ENCODE measurements at regions not wholly inside any gene's neighbourhood (a gene's known extent, or its start where the extent isn't known, plus 50 kb on each side); places are given as distances from the start of the nearest gene placed in this dataset.
"Not testable (repeated sequence)": the region's sequence is repeated elsewhere in the genome, so short reads cannot be mapped to it uniquely, and the experiment has no call there.

- not testable (repeated sequence) for H3K4me3 ChIP-seq (ENCODE audit: low read depth in 1 of 3, low read length in 3 of 3); FAIRE-seq; H3K27ac ChIP-seq (ENCODE audit: low read depth in 1 of 3, low read length in 2 of 3); H3K9me3 ChIP-seq (ENCODE audit: control insufficient read depth in 2 of 2, insufficient read depth in 1 of 2, low read depth in 1 of 2, low read length in 1 of 2); H3K27me3 ChIP-seq (ENCODE audit: control insufficient read depth in 3 of 3, insufficient read depth in 3 of 3, low read length in 3 of 3); H3K4me1 ChIP-seq (ENCODE audit: control insufficient read depth in 3 of 3, insufficient read depth in 2 of 3, low read depth in 1 of 3, low read length in 2 of 3); H3K36me3 ChIP-seq (ENCODE audit: control insufficient read depth in 3 of 3, insufficient read depth in 2 of 3, low read depth in 1 of 3, low read length in 3 of 3); DNase-seq
- 72 to 76% (median 73%) methylated on average over 6 to 15 of the region's 15 CpGs for WGBS, 3 donors
Measured at GRCh38 chr16:86233506-86233905, 276.8 kb upstream of the FOXF1 start.

- Histone ChIP-seq H3K9me3 (ENCODE audit: control insufficient read depth in 2 of 2, insufficient read depth in 1 of 2, low read depth in 1 of 2, low read length in 1 of 2) (no peaks in the 10 kb centered on the region), H3K27me3 (ENCODE audit: control insufficient read depth in 3 of 3, insufficient read depth in 3 of 3, low read length in 3 of 3) (peaks cover 0 to 3% (median 0%) of the 10 kb centered on the region in 3 donors), H3K27ac (ENCODE audit: low read depth in 1 of 3, low read length in 2 of 3) (peak overlapping the region in 2 of 3 donors; percentile 28 to 78), H3K4me3 (ENCODE audit: low read depth in 1 of 3, low read length in 3 of 3) (no peak overlapping the region), H3K36me3 (ENCODE audit: control insufficient read depth in 3 of 3, insufficient read depth in 2 of 3, low read depth in 1 of 3, low read length in 3 of 3) (no peaks in the 10 kb centered on the region), H3K4me1 (ENCODE audit: control insufficient read depth in 3 of 3, insufficient read depth in 2 of 3, low read depth in 1 of 3, low read length in 2 of 3) (no peaks in the 10 kb centered on the region)
- FAIRE-seq (no peak), DNase-seq (no peak)
- WGBS, 3 donors: 31 to 45% (median 43%) methylated on average over 9 of the region's 9 CpGs
Measured at GRCh38 chr16:86239381-86239780, 270.9 kb upstream of the FOXF1 start.

GRCh38 chr16:86240716-86241363 is 269.5 kb upstream of the FOXF1 start:
- peak overlapping the region in 2 of 3 donors; percentile 26 to 68 for H3K27ac ChIP-seq (ENCODE audit: low read depth in 1 of 3, low read length in 2 of 3)
- 48 to 50% (median 49%) methylated on average over 9 of the region's 9 CpGs for WGBS, 3 donors
- no peaks in the 10 kb centered on the region for H3K4me1 ChIP-seq (ENCODE audit: control insufficient read depth in 3 of 3, insufficient read depth in 2 of 3, low read depth in 1 of 3, low read length in 2 of 3)
- H3K9me3 ChIP-seq (ENCODE audit: control insufficient read depth in 2 of 2, insufficient read depth in 1 of 2, low read depth in 1 of 2, low read length in 1 of 2): no peaks in the 10 kb centered on the region
- no peak for FAIRE-seq
- no peak for DNase-seq
- H3K4me3 ChIP-seq (ENCODE audit: low read depth in 1 of 3, low read length in 3 of 3): no peak overlapping the region
- no peaks in the 10 kb centered on the region for H3K36me3 ChIP-seq (ENCODE audit: control insufficient read depth in 3 of 3, insufficient read depth in 2 of 3, low read depth in 1 of 3, low read length in 3 of 3)
- H3K27me3 ChIP-seq (ENCODE audit: control insufficient read depth in 3 of 3, insufficient read depth in 3 of 3, low read length in 3 of 3): peaks cover 0 to 3% (median 0%) of the 10 kb centered on the region in 3 donors

GRCh38 chr16:86241681-86242080 is 268.6 kb upstream of the FOXF1 start:
- Histone ChIP-seq H3K36me3 (ENCODE audit: control insufficient read depth in 3 of 3, insufficient read depth in 2 of 3, low read depth in 1 of 3, low read length in 3 of 3) (no peaks in the 10 kb centered on the region), H3K4me1 (ENCODE audit: control insufficient read depth in 3 of 3, insufficient read depth in 2 of 3, low read depth in 1 of 3, low read length in 2 of 3) (no peaks in the 10 kb centered on the region), H3K27ac (ENCODE audit: low read depth in 1 of 3, low read length in 2 of 3) (no peak overlapping the region), H3K27me3 (ENCODE audit: control insufficient read depth in 3 of 3, insufficient read depth in 3 of 3, low read length in 3 of 3) (peaks cover 0 to 3% (median 0%) of the 10 kb centered on the region in 3 donors), H3K4me3 (ENCODE audit: low read depth in 1 of 3, low read length in 3 of 3) (no peak overlapping the region), H3K9me3 (ENCODE audit: control insufficient read depth in 2 of 2, insufficient read depth in 1 of 2, low read depth in 1 of 2, low read length in 1 of 2) (no peaks in the 10 kb centered on the region)
- DNase-seq: no peak
- no peak for FAIRE-seq
- WGBS, 3 donors: 36 to 55% (median 54%) methylated on average over 7 of the region's 7 CpGs

- Histone ChIP-seq H3K36me3 (ENCODE audit: control insufficient read depth in 3 of 3, insufficient read depth in 2 of 3, low read depth in 1 of 3, low read length in 3 of 3) (no peaks in the 10 kb centered on the region), H3K27me3 (ENCODE audit: control insufficient read depth in 3 of 3, insufficient read depth in 3 of 3, low read length in 3 of 3) (peaks cover 0 to 3% (median 0%) of the 10 kb centered on the region in 3 donors), H3K27ac (ENCODE audit: low read depth in 1 of 3, low read length in 2 of 3) (no peak overlapping the region), H3K4me3 (ENCODE audit: low read depth in 1 of 3, low read length in 3 of 3) (no peak overlapping the region), H3K9me3 (ENCODE audit: control insufficient read depth in 2 of 2, insufficient read depth in 1 of 2, low read depth in 1 of 2, low read length in 1 of 2) (no peaks in the 10 kb centered on the region), H3K4me1 (ENCODE audit: control insufficient read depth in 3 of 3, insufficient read depth in 2 of 3, low read depth in 1 of 3, low read length in 2 of 3) (no peaks in the 10 kb centered on the region)
- DNase-seq: no peak
- FAIRE-seq: no peak
- WGBS, 3 donors: 77 to 82% (median 81%) methylated on average over 16 of the region's 16 CpGs
Measured at GRCh38 chr16:86242244-86243122, 267.8 kb upstream of the FOXF1 start.

GRCh38 chr16:86243123-86243473 is 267.2 kb upstream of the FOXF1 start:
- FAIRE-seq: no peak
- 61 to 75% (median 69%) methylated on average over 6 of the region's 6 CpGs for WGBS, 3 donors
- Histone ChIP-seq H3K9me3 (ENCODE audit: control insufficient read depth in 2 of 2, insufficient read depth in 1 of 2, low read depth in 1 of 2, low read length in 1 of 2) (no peaks in the 10 kb centered on the region), H3K4me3 (ENCODE audit: low read depth in 1 of 3, low read length in 3 of 3) (no peak overlapping the region), H3K4me1 (ENCODE audit: control insufficient read depth in 3 of 3, insufficient read depth in 2 of 3, low read depth in 1 of 3, low read length in 2 of 3) (no peaks in the 10 kb centered on the region), H3K27me3 (ENCODE audit: control insufficient read depth in 3 of 3, insufficient read depth in 3 of 3, low read length in 3 of 3) (peaks cover 0 to 3% (median 0%) of the 10 kb centered on the region in 3 donors), H3K27ac (ENCODE audit: low read depth in 1 of 3, low read length in 2 of 3) (no peak overlapping the region), H3K36me3 (ENCODE audit: control insufficient read depth in 3 of 3, insufficient read depth in 2 of 3, low read depth in 1 of 3, low read length in 3 of 3) (no peaks in the 10 kb centered on the region)
- no peak for DNase-seq

- peak overlapping the region in 1 of 3 donors; percentile 1 for H3K27ac ChIP-seq (ENCODE audit: low read depth in 1 of 3, low read length in 2 of 3)
- no peaks in the 10 kb centered on the region for H3K9me3 ChIP-seq (ENCODE audit: control insufficient read depth in 2 of 2, insufficient read depth in 1 of 2, low read depth in 1 of 2, low read length in 1 of 2)
- DNase-seq (no peak), FAIRE-seq (no peak)
- 73 to 79% (median 78%) methylated on average over 15 of the region's 15 CpGs for WGBS, 3 donors
- H3K27me3 ChIP-seq (ENCODE audit: control insufficient read depth in 3 of 3, insufficient read depth in 3 of 3, low read length in 3 of 3): peaks cover 0 to 3% (median 0%) of the 10 kb centered on the region in 3 donors
- no peaks in the 10 kb centered on the region for H3K36me3 ChIP-seq (ENCODE audit: control insufficient read depth in 3 of 3, insufficient read depth in 2 of 3, low read depth in 1 of 3, low read length in 3 of 3)
- no peak overlapping the region for H3K4me3 ChIP-seq (ENCODE audit: low read depth in 1 of 3, low read length in 3 of 3)
- H3K4me1 ChIP-seq (ENCODE audit: control insufficient read depth in 3 of 3, insufficient read depth in 2 of 3, low read depth in 1 of 3, low read length in 2 of 3): no peaks in the 10 kb centered on the region
Measured at GRCh38 chr16:86243571-86244154, 266.7 kb upstream of the FOXF1 start.

- Histone ChIP-seq H3K4me1 (ENCODE audit: control insufficient read depth in 3 of 3, insufficient read depth in 2 of 3, low read depth in 1 of 3, low read length in 2 of 3) (no peaks in the 10 kb centered on the region), H3K36me3 (ENCODE audit: control insufficient read depth in 3 of 3, insufficient read depth in 2 of 3, low read depth in 1 of 3, low read length in 3 of 3) (no peaks in the 10 kb centered on the region), H3K9me3 (ENCODE audit: control insufficient read depth in 2 of 2, insufficient read depth in 1 of 2, low read depth in 1 of 2, low read length in 1 of 2) (no peaks in the 10 kb centered on the region), H3K27ac (ENCODE audit: low read depth in 1 of 3, low read length in 2 of 3) (peak overlapping the region in 1 of 3 donors; percentile 1), H3K27me3 (ENCODE audit: control insufficient read depth in 3 of 3, insufficient read depth in 3 of 3, low read length in 3 of 3) (peaks cover 0 to 3% (median 0%) of the 10 kb centered on the region in 3 donors), H3K4me3 (ENCODE audit: low read depth in 1 of 3, low read length in 3 of 3) (no peak overlapping the region)
- FAIRE-seq (no peak), DNase-seq (no peak)
- WGBS, 3 donors: 74 to 78% (median 78%) methylated on average over 9 of the region's 9 CpGs
Measured at GRCh38 chr16:86244158-86244557, 266.2 kb upstream of the FOXF1 start.
